ENCODE measurements at regions not wholly inside any gene's neighbourhood (a gene's known extent, or its start where the extent isn't known, plus 50 kb on each side); places are given as distances from the start of the nearest gene placed in this dataset.

GRCh38 chr20:10961651-10962288 is 288.0 kb upstream of the JAG1 start:
- TF ChIP-seq CTCF (IDR thresholded peaks at IDR 0.05; ENCODE audit: low read depth, low read length), result no peak
- no peak for TF ChIP-seq EZH2phosphoT487 (IDR thresholded peaks at IDR 0.05; ENCODE audit: low read depth)

Data from OCI-LY3 (cell line).